GM18508 (cell line): ENCODE measurements at regions not wholly inside any gene's neighbourhood (a gene's known extent, or its start where the extent isn't known, plus 50 kb on each side); places are given as distances from the start of the nearest gene placed in this dataset.

Source experiments
- ATAC-seq: cut with Tn5 transposase; IDR thresholded peaks from one replicate; pipeline ENCODE4 v1.9.1; 2021; ENCODE audit warnings: moderate number of reproducible peaks; ENCODE audit not compliant: insufficient read depth, unreplicated experiment

GRCh38 chr21:27306791-27307775 is 340.2 kb upstream of the ADAMTS5 start:
- ATAC-seq: no peak

- ATAC-seq: no peak
These were observed 339.3 kb upstream of the ADAMTS5 start for GRCh38 chr21:27306206-27306605.

- ATAC-seq: no peak
These were observed 334.3 kb upstream of the ADAMTS5 start for GRCh38 chr21:27301220-27301619.

- no peak for ATAC-seq
These were observed 333.9 kb upstream of the ADAMTS5 start for GRCh38 chr21:27300770-27301169.

GRCh38 chr21:27298465-27298864 is 331.6 kb upstream of the ADAMTS5 start:
- no peak for ATAC-seq

- no peak for ATAC-seq
These were observed 326.4 kb upstream of the ADAMTS5 start for GRCh38 chr21:27293239-27293638.

GRCh38 chr21:27292783-27293182 is 325.9 kb upstream of the ADAMTS5 start:
- ATAC-seq: no peak

- ATAC-seq: no peak
These were observed 325.3 kb upstream of the ADAMTS5 start for GRCh38 chr21:27292229-27292628.

- ATAC-seq: no peak
These were observed 324.1 kb upstream of the ADAMTS5 start for GRCh38 chr21:27291006-27291405.

GRCh38 chr21:27290028-27290427 is 323.1 kb upstream of the ADAMTS5 start:
- no peak for ATAC-seq

GRCh38 chr21:27286760-27287159 is 319.9 kb upstream of the ADAMTS5 start:
- ATAC-seq: no peak

- ATAC-seq: no peak
These were observed 310.2 kb upstream of the ADAMTS5 start for GRCh38 chr21:27277110-27277509.

GRCh38 chr21:27275294-27275927 is 308.5 kb upstream of the ADAMTS5 start:
- no peak for ATAC-seq

GRCh38 chr21:27269644-27270043 is 302.8 kb upstream of the ADAMTS5 start:
- no peak for ATAC-seq

GRCh38 chr21:27268290-27268689 is 301.4 kb upstream of the ADAMTS5 start:
- no peak for ATAC-seq

- no peak for ATAC-seq
These were observed 299.1 kb upstream of the ADAMTS5 start for GRCh38 chr21:27265949-27266348.

- no peak for ATAC-seq
These were observed 298.6 kb upstream of the ADAMTS5 start for GRCh38 chr21:27265492-27265891.

- no peak for ATAC-seq
These were observed 294.8 kb upstream of the ADAMTS5 start for GRCh38 chr21:27261676-27262075.

GRCh38 chr21:27260728-27261127 is 293.8 kb upstream of the ADAMTS5 start:
- no peak for ATAC-seq

- ATAC-seq: no peak
These were observed 292.0 kb upstream of the ADAMTS5 start for GRCh38 chr21:27258742-27259448.
